Caco-2 (cell line): ENCODE measurements at regions not wholly inside any gene's neighbourhood (a gene's known extent, or its start where the extent isn't known, plus 50 kb on each side); places are given as distances from the start of the nearest gene placed in this dataset.

Source experiments
- BruUV-seq: library from RNA; stranded (reverse); fragments of 400-500 nt; replicated peaks from 2 replicates; lab custom pipeline; 2021; lab: Mats Ljungman, UMichigan
- CTCF ChIA-PET: fragments of 300-600 bp; sonication (Branson Sonifier 250); formaldehyde crosslinking; loops from one replicate; lab custom pipeline; 2022; ENCODE audit warnings: antibody characterized with exemption; lab: Charles Lee
- POLR2A ChIA-PET: fragments of 300-600 bp; sonication (Branson Sonifier 250); formaldehyde crosslinking; loops from one replicate; lab custom pipeline; 2022; ENCODE audit warnings: antibody characterized with exemption; lab: Charles Lee
- DNase-seq, 2 experiments: peaks; one replicate each; pipeline versions ENCODE4 v3.0.0 to v3.0.0-alpha.2; 2020 to 2022
- H3K27me3 ChIP-seq: replicated peaks from 2 replicates; pipeline ENCODE4 v1.6.0; 2011; ENCODE audit warnings: low read length; ENCODE audit not compliant: control insufficient read depth, insufficient read depth
- H3K36me3 ChIP-seq: 2 replicates; pipeline ENCODE4 v1.5.1; 2011; ENCODE audit warnings: low read length; ENCODE audit not compliant: control insufficient read depth, insufficient read depth
- H3K4me1 ChIP-seq: fragments of 250-450 bp; sonication (Bioruptor Pico); 2 replicates; pipeline ENCODE4 v1.5.1; 2020; ENCODE audit warnings: mild to moderate bottlenecking
- H3K4me3 ChIP-seq: 2 replicates; pipeline ENCODE4 v1.5.1; 2011; ENCODE audit warnings: low read depth, mild to moderate bottlenecking, control low read depth, low read length
- H3K9me3 ChIP-seq: fragments of 250-450 bp; sonication (Bioruptor Pico); 2 replicates; pipeline ENCODE4 v1.5.1; 2020; ENCODE audit warnings: mild to moderate bottlenecking, moderate library complexity
- H3K27ac Mint-ChIP-seq: one replicate; pipeline ENCODE4 v1.8.0; 2022; ENCODE audit warnings: mixed read lengths; ENCODE audit not compliant: unreplicated experiment
- H3K27me3 Mint-ChIP-seq: one replicate; pipeline ENCODE4 v1.8.0; 2022; ENCODE audit warnings: mixed read lengths; ENCODE audit not compliant: insufficient read depth, unreplicated experiment
- H3K36me3 Mint-ChIP-seq: one replicate; pipeline ENCODE4 v1.8.0; 2022; ENCODE audit warnings: mild to moderate bottlenecking, mixed read lengths; ENCODE audit not compliant: insufficient read depth, unreplicated experiment
- H3K4me1 Mint-ChIP-seq: one replicate; pipeline ENCODE4 v1.8.0; 2022; ENCODE audit warnings: low read depth, mixed read lengths; ENCODE audit not compliant: unreplicated experiment
- H3K4me3 Mint-ChIP-seq: one replicate; pipeline ENCODE4 v1.8.0; 2022; ENCODE audit warnings: mild to moderate bottlenecking, moderate library complexity, mixed read lengths; ENCODE audit not compliant: unreplicated experiment
- H3K9me3 Mint-ChIP-seq: one replicate; pipeline ENCODE4 v1.8.0; 2022; ENCODE audit warnings: mixed read lengths; ENCODE audit not compliant: unreplicated experiment
- intact Hi-C: fragments of 100-400 bp; cut with micrococcal nuclease; formaldehyde crosslinking; loops from one replicate; pipeline ENCODE4 v1.10.0; 2022; ENCODE audit not compliant: unreplicated experiment
- TF ChIP-seq, protein P1 (sequence below), 2 experiments: fragments of 200-600 bp in 1 of 2; IDR thresholded peaks; 1 replicate in 1 of 2; 2 replicates in 1 of 2; pipeline versions ENCODE4 v1.5.1 to v1.8.0; 2011 to 2022; ENCODE audit warnings: antibody characterized with exemption in 1 of 2, control low read depth in 1 of 2, inconsistent platforms in 1 of 2, low read depth in 1 of 2, low read length in 1 of 2, mild to moderate bottlenecking in 1 of 2, moderate library complexity in 1 of 2; ENCODE audit not compliant: insufficient read depth in 1 of 2, severe bottlenecking in 1 of 2, unreplicated experiment in 1 of 2

DNA sequence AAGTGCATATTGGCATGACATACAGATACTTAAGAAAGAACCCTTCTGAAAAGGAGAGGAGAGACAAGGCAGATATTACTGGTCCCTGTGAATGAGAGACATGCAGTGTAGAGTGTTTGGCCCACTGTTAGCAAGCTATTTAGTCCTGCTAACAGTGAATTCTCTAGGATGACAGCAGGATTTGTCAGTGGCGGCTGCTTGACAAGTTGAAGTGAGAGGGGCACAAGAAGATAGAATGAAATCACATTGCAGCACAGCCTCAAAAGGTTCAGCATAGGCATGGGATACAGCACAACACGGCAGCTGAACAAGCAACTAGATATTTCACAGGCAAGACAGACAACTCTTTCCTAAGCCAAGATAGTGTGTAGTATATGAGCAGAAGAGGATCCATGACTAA is 407.9 kb downstream of the PLA2G4A start:
- CTCF ChIA-PET = no interaction called here
- Mint-ChIP-seq H3K4me3 (no peak overlapping the region), H3K4me1 (no peaks in the 10 kb centered on the region), H3K27ac (no peak overlapping the region), H3K27me3 (no peaks in the 10 kb centered on the region), H3K9me3 (no peaks in the 10 kb centered on the region), H3K36me3 (no peaks in the 10 kb centered on the region)
- TF ChIP-seq, protein P1, sequence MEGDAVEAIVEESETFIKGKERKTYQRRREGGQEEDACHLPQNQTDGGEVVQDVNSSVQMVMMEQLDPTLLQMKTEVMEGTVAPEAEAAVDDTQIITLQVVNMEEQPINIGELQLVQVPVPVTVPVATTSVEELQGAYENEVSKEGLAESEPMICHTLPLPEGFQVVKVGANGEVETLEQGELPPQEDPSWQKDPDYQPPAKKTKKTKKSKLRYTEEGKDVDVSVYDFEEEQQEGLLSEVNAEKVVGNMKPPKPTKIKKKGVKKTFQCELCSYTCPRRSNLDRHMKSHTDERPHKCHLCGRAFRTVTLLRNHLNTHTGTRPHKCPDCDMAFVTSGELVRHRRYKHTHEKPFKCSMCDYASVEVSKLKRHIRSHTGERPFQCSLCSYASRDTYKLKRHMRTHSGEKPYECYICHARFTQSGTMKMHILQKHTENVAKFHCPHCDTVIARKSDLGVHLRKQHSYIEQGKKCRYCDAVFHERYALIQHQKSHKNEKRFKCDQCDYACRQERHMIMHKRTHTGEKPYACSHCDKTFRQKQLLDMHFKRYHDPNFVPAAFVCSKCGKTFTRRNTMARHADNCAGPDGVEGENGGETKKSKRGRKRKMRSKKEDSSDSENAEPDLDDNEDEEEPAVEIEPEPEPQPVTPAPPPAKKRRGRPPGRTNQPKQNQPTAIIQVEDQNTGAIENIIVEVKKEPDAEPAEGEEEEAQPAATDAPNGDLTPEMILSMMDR (IDR thresholded peaks at IDR 0.05; ENCODE audit: insufficient read depth in 1 of 2, low read depth in 1 of 2, low read length in 1 of 2, severe bottlenecking in 1 of 2, unreplicated experiment in 1 of 2) = no peak
- no peaks in the 10 kb centered on the region for H3K36me3 ChIP-seq
- no peak overlapping the region for H3K4me3 ChIP-seq
- intact Hi-C loops = no loop called here
- no peak for DNase-seq
- H3K4me1 ChIP-seq = no peaks in the 10 kb centered on the region
- H3K9me3 ChIP-seq = no peaks in the 10 kb centered on the region
- no peaks in the 10 kb centered on the region for H3K27me3 ChIP-seq
- BruUV-seq = no TSS peak
- POLR2A ChIA-PET = no interaction called here

DNA sequence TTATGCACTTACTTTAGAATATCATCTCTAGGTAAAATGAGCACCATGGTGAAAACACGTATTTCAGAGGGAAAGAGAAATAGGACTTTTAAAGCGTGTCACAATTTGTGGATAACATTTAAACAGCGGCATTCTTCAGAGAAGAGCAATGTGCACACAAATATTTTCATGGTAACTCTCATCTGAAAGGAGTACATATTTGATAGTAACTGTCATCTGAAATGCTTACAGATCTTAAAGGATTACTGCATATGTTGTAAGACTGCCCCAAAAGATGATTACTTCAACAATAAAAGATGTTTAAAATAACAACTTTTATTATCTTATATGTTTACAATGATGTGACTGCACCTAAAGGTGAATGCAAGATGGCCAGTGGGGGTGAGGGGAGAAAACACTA is 408.8 kb downstream of the PLA2G4A start:
- no peak for DNase-seq
- Histone ChIP-seq H3K9me3 (no peaks in the 10 kb centered on the region), H3K27me3 (no peaks in the 10 kb centered on the region), H3K36me3 (no peaks in the 10 kb centered on the region), H3K4me3 (no peak overlapping the region), H3K4me1 (no peaks in the 10 kb centered on the region)
- Mint-ChIP-seq H3K36me3 (no peaks in the 10 kb centered on the region), H3K27ac (no peak overlapping the region), H3K27me3 (no peaks in the 10 kb centered on the region), H3K9me3 (no peaks in the 10 kb centered on the region), H3K4me3 (no peak overlapping the region), H3K4me1 (no peaks in the 10 kb centered on the region)
- TF ChIP-seq, protein P1 (IDR thresholded peaks at IDR 0.05; ENCODE audit: insufficient read depth in 1 of 2, low read depth in 1 of 2, low read length in 1 of 2, severe bottlenecking in 1 of 2, unreplicated experiment in 1 of 2) = no peak
- no TSS peak for BruUV-seq
- POLR2A ChIA-PET = no interaction called here
- intact Hi-C loops = no loop called here
- CTCF ChIA-PET = no interaction called here

DNA sequence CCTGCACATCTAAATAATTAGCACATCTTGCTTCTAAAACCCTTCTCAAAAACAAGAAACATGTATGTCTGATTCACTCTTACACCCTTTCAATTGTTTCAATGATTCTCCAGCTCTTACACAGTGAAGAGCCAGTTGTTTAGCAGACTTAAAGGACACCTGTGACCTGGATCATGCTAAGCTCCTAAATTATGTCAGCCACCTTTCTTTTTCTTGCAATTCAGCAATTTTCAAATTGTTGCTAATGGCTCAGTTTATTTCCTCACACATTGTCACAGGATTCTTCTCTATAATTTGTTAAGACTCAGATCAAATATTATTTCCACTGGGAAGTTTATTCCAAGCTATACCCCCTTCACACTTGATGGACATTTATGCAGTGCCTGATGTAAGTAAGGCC is 413.2 kb downstream of the PLA2G4A start:
- POLR2A ChIA-PET = no interaction called here
- no peaks in the 10 kb centered on the region for H3K4me1 ChIP-seq

More for the DNA sequence above, 413.2 kb downstream of the PLA2G4A start:
- Histone ChIP-seq H3K27me3 (no peaks in the 10 kb centered on the region), H3K9me3 (no peaks in the 10 kb centered on the region), H3K36me3 (no peaks in the 10 kb centered on the region), H3K4me3 (no peak overlapping the region)
- intact Hi-C loops = no loop called here
- Mint-ChIP-seq H3K4me3 (no peak overlapping the region), H3K4me1 (no peaks in the 10 kb centered on the region), H3K36me3 (no peaks in the 10 kb centered on the region), H3K9me3 (no peaks in the 10 kb centered on the region), H3K27ac (no peak overlapping the region), H3K27me3 (no peaks in the 10 kb centered on the region)
- TF ChIP-seq, protein P1 (IDR thresholded peaks at IDR 0.05; ENCODE audit: insufficient read depth in 1 of 2, low read depth in 1 of 2, low read length in 1 of 2, severe bottlenecking in 1 of 2, unreplicated experiment in 1 of 2) = no peak
- no TSS peak for BruUV-seq
- no peak for DNase-seq
- CTCF ChIA-PET = no interaction called here
